Kidney (tissue), 13 donors: ENCODE measurements at regions not wholly inside any gene's neighbourhood (a gene's known extent, or its start where the extent isn't known, plus 50 kb on each side); places are given as distances from the start of the nearest gene placed in this dataset.

Experiments used
- DNase-seq, 5 donors: peaks; one replicate each; pipeline ENCODE4 v3.0.0-alpha.2; 2013 to 2020
- FAIRE-seq: peaks from 2 replicates; lab custom pipeline; 2012; peaks lifted over from hg19 to GRCh38; lab: Jason Lieb, UNC
- H3K27ac ChIP-seq, 2 donors: one replicate each; pipeline ENCODE4 v1.7.0; 2013; ENCODE audit warnings: low read depth in 2 of 2, low read length in 2 of 2, inconsistent platforms in 1 of 2
- H3K27me3 ChIP-seq: one replicate; pipeline ENCODE4 v1.7.1; 2013; ENCODE audit warnings: low read length, inconsistent platforms; ENCODE audit not compliant: control insufficient read depth, insufficient read depth
- H3K36me3 ChIP-seq, 3 donors: one replicate each; pipeline versions ENCODE4 v1.7.0 to v1.7.1; 2013; ENCODE audit warnings: low read length in 3 of 3, control low read depth in 1 of 3, inconsistent platforms in 1 of 3; ENCODE audit not compliant: insufficient read depth in 3 of 3, control insufficient read depth in 2 of 3
- H3K4me1 ChIP-seq, 3 donors: one replicate each; pipeline versions ENCODE4 v1.7.0 to v1.7.1; 2013; ENCODE audit warnings: low read length in 3 of 3, inconsistent platforms in 1 of 3, low read depth in 1 of 3; ENCODE audit not compliant: control insufficient read depth in 2 of 3, insufficient read depth in 2 of 3
- H3K4me3 ChIP-seq, 3 donors: one replicate each; pipeline versions ENCODE4 v1.7.0 to v1.8.1; 2013; ENCODE audit warnings: low read length in 3 of 3, control low read depth in 1 of 3, inconsistent platforms in 1 of 3
- H3K9ac ChIP-seq, 3 donors: one replicate each; pipeline versions ENCODE4 v1.7.0 to v1.7.1; 2013; ENCODE audit warnings: low read length in 3 of 3, control low read depth in 1 of 3, inconsistent platforms in 1 of 3
- H3K9me3 ChIP-seq, 3 donors: one replicate each; pipeline versions ENCODE4 v1.7.0 to v1.7.1; 2013; ENCODE audit warnings: low read length in 3 of 3, control low read depth in 1 of 3, inconsistent platforms in 1 of 3; ENCODE audit not compliant: control insufficient read depth in 2 of 3, insufficient read depth in 1 of 3
- intact Hi-C: fragments of 100-400 bp; cut with DNase I; formaldehyde crosslinking; loops from one replicate; pipeline ENCODE4 v1.11.1; 2022
- TF ChIP-seq, protein P1 (sequence below): IDR thresholded peaks from 3 replicates; pipeline ENCODE4 v1.5.1; 2012; ENCODE audit warnings: mild to moderate bottlenecking, moderate library complexity, borderline replicate concordance; ENCODE audit not compliant: insufficient read depth; ENCODE audit errors: extremely low read depth
- donor health status: control.
- donor health status: control.
- donor health status: control.
- donor health status: control.
- donor health status: control.
- donor health status: DM: yes; HTN: yes; CAD: no.
- donor health status: Normal renal cell carcinoma (clear cell type).

- Histone ChIP-seq H3K9ac (no peak overlapping the region), H3K36me3 (no peaks in the 10 kb centered on the region), H3K4me1 (peaks cover under 1 to 2% (median 1%) of the 10 kb centered on the region in 3 donors), H3K9me3 (no peaks in the 10 kb centered on the region), H3K4me3 (no peak overlapping the region), H3K27me3 (no peaks in the 10 kb centered on the region), H3K27ac (no peak overlapping the region)
- intact Hi-C loops = no loop called here
- TF ChIP-seq, protein P1, sequence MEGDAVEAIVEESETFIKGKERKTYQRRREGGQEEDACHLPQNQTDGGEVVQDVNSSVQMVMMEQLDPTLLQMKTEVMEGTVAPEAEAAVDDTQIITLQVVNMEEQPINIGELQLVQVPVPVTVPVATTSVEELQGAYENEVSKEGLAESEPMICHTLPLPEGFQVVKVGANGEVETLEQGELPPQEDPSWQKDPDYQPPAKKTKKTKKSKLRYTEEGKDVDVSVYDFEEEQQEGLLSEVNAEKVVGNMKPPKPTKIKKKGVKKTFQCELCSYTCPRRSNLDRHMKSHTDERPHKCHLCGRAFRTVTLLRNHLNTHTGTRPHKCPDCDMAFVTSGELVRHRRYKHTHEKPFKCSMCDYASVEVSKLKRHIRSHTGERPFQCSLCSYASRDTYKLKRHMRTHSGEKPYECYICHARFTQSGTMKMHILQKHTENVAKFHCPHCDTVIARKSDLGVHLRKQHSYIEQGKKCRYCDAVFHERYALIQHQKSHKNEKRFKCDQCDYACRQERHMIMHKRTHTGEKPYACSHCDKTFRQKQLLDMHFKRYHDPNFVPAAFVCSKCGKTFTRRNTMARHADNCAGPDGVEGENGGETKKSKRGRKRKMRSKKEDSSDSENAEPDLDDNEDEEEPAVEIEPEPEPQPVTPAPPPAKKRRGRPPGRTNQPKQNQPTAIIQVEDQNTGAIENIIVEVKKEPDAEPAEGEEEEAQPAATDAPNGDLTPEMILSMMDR = no peak
- FAIRE-seq (no peak), DNase-seq (no peak)
These were observed 152.5 kb downstream of the ZNF608 start for GRCh38 chr5:124593952-124594351.

DNA sequence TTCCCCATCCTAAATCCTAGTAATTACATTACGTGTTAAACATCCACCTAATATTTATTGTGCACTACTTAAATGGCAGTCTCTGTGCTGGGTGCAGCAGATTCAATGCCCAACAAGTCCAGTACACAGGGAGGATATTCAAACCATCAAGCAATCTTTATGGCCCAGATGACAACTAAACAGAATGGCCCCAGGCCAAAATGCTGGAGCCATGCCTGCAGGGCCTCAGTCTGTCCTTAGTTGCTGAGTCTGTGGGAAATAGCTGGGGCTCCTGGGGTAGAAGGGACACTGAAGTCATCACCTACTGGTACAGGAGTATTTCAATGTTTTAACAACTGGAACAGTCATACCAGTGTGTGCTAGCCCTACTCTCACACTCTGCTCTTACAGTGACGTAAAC, 153.5 kb downstream of the ZNF608 start:
- H3K9me3 ChIP-seq = no peaks in the 10 kb centered on the region
- peaks cover 0 to 2% (median 0%) of the 10 kb centered on the region in 3 donors for H3K4me1 ChIP-seq
- no peak for DNase-seq
- H3K36me3 ChIP-seq = no peaks in the 10 kb centered on the region
- H3K27me3 ChIP-seq = no peaks in the 10 kb centered on the region
- no peak overlapping the region for H3K27ac ChIP-seq
- FAIRE-seq = no peak
- TF ChIP-seq, protein P1 = no peak
- intact Hi-C loops = no loop called here
- H3K9ac ChIP-seq = no peak overlapping the region
- no peak overlapping the region for H3K4me3 ChIP-seq

GRCh38 chr5:124591583-124591982, 154.9 kb downstream of the ZNF608 start:
- intact Hi-C loops = no loop called here
- no peaks in the 10 kb centered on the region for H3K36me3 ChIP-seq
- no peaks in the 10 kb centered on the region for H3K27me3 ChIP-seq
- H3K4me3 ChIP-seq = no peak overlapping the region
- DNase-seq (no peak), FAIRE-seq (no peak)
- no peaks in the 10 kb centered on the region for H3K4me1 ChIP-seq
- no peak overlapping the region for H3K27ac ChIP-seq
- TF ChIP-seq, protein P1 = no peak
- no peak overlapping the region for H3K9ac ChIP-seq
- H3K9me3 ChIP-seq = no peaks in the 10 kb centered on the region

- no peak for DNase-seq
These were observed 155.8 kb downstream of the ZNF608 start for GRCh38 chr5:124590686-124591085.

More at GRCh38 chr5:124590686-124591085, 155.8 kb downstream of the ZNF608 start:
- intact Hi-C loops = no loop called here
- no peaks in the 10 kb centered on the region for H3K9me3 ChIP-seq
- H3K27ac ChIP-seq = no peak overlapping the region
- no peaks in the 10 kb centered on the region for H3K36me3 ChIP-seq
- no peak overlapping the region for H3K9ac ChIP-seq
- TF ChIP-seq, protein P1 = no peak
- H3K27me3 ChIP-seq = no peaks in the 10 kb centered on the region
- no peak overlapping the region for H3K4me3 ChIP-seq
- no peaks in the 10 kb centered on the region for H3K4me1 ChIP-seq
- no peak for FAIRE-seq
